Adrenal gland (tissue), 5 donors: ENCODE measurements at regions not wholly inside any gene's neighbourhood (a gene's known extent, or its start where the extent isn't known, plus 50 kb on each side); places are given as distances from the start of the nearest gene placed in this dataset.

Source experiments
- POLR2A ChIP-seq, 2 donors: fragments of 450-650 bp; IDR thresholded peaks; one replicate each; pipeline ENCODE4 v1.6.1; 2017; ENCODE audit warnings: antibody characterized with exemption in 2 of 2, mild to moderate bottlenecking in 2 of 2, moderate library complexity in 1 of 2
- TF ChIP-seq, protein P1 (sequence below), 6 experiments: fragments of 450-650 bp in 4 of 6; fragments of 200-600 bp in 2 of 6; sonication (generic) in 1 of 6; IDR thresholded peaks; 1 replicate in 5 of 6; 2 replicates in 1 of 6; pipeline versions ENCODE4 v1.5.1 to v1.8.0; 2016 to 2021; ENCODE audit warnings: antibody characterized with exemption in 6 of 6, mild to moderate bottlenecking in 2 of 6, moderate library complexity in 1 of 6
- donor health status: DM: no; HTN: no; CAD: no.

- TF ChIP-seq, protein P1, sequence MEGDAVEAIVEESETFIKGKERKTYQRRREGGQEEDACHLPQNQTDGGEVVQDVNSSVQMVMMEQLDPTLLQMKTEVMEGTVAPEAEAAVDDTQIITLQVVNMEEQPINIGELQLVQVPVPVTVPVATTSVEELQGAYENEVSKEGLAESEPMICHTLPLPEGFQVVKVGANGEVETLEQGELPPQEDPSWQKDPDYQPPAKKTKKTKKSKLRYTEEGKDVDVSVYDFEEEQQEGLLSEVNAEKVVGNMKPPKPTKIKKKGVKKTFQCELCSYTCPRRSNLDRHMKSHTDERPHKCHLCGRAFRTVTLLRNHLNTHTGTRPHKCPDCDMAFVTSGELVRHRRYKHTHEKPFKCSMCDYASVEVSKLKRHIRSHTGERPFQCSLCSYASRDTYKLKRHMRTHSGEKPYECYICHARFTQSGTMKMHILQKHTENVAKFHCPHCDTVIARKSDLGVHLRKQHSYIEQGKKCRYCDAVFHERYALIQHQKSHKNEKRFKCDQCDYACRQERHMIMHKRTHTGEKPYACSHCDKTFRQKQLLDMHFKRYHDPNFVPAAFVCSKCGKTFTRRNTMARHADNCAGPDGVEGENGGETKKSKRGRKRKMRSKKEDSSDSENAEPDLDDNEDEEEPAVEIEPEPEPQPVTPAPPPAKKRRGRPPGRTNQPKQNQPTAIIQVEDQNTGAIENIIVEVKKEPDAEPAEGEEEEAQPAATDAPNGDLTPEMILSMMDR (IDR thresholded peaks at IDR 0.05): no peak
- no peak for TF ChIP-seq POLR2A (IDR thresholded peaks at IDR 0.05)
Observed at GRCh38 chr6:842141-842540, 149.2 kb upstream of the EXOC2 start.
